Coronary artery (tissue), 2 donors: ENCODE measurements at regions not wholly inside any gene's neighbourhood (a gene's known extent, or its start where the extent isn't known, plus 50 kb on each side); places are given as distances from the start of the nearest gene placed in this dataset.

Experiments used
- DNase-seq: peaks from one replicate; pipeline ENCODE4 v3.0.0-alpha.2; 2017; ENCODE audit warnings: low spot score
- H3K27ac ChIP-seq, 2 donors: fragments of 200-600 bp; sonication (generic); one replicate each; pipeline ENCODE4 v1.5.1; 2016 to 2019
- H3K4me3 ChIP-seq: fragments of 200-600 bp; sonication (generic); 2 replicates; pipeline ENCODE4 v1.5.1; 2016; ENCODE audit warnings: mild to moderate bottlenecking, moderate library complexity
- TF ChIP-seq, protein P1 (sequence below): fragments of 200-600 bp; sonication (generic); IDR thresholded peaks from one replicate; pipeline ENCODE4 v1.5.1; 2019; ENCODE audit warnings: antibody characterized with exemption

DNA sequence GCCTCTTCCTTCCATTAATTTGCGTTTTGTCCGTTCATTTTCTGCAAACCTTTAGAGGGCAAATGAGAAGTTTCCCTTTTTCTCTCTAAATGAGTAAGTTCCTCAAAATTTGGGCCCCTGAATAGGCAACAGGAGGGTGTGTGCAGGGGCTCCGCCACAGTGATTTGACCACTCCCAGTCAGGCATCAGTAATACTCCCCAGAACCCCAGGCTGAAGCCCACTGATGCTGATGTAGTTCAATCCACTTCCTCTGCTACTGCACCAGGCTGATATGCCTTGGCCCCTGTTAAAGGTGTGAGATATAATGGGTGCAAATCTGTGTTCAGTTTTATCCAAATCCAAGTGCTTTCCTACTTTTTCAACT lies 1150.0 kb downstream of the RPIA start:
- H3K4me3 ChIP-seq: no peak overlapping the region

DNA sequence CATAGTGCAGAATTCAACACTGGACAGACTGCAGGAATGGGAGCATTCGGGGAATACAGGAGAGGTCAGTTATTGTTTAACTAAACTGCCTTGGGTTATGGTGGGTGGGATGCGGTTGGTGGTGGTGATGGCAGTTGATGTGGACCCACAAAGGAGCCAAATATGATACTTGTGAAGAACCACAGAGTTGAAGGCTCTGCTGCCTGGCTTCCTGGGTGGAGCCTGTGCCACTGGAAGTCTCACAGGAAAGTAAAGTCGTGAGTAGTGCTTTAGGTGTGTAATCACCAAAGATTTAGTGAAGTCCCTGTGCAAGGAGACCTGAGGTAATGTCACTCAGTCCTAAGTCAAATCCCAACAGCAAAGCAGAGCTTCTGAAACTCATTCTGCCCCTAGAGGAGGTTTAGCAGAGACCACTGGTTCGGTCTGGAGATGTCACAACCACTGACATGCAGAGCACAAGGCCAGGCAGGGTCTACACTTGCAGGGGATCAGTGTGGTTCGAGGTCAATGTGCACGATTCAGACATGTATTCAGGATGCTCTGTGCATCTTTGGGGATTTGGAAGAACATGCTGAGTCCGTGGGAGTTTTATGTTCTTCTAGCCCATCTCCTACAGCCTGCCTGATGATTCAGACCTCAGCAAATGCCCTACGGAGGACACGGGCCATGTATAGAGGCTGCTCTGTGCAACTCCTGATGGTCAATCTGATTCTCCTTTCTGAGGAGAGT lies 1150.9 kb downstream of the RPIA start:
- H3K4me3 ChIP-seq: no peak overlapping the region
- DNase-seq: no peak
- TF ChIP-seq, protein P1, sequence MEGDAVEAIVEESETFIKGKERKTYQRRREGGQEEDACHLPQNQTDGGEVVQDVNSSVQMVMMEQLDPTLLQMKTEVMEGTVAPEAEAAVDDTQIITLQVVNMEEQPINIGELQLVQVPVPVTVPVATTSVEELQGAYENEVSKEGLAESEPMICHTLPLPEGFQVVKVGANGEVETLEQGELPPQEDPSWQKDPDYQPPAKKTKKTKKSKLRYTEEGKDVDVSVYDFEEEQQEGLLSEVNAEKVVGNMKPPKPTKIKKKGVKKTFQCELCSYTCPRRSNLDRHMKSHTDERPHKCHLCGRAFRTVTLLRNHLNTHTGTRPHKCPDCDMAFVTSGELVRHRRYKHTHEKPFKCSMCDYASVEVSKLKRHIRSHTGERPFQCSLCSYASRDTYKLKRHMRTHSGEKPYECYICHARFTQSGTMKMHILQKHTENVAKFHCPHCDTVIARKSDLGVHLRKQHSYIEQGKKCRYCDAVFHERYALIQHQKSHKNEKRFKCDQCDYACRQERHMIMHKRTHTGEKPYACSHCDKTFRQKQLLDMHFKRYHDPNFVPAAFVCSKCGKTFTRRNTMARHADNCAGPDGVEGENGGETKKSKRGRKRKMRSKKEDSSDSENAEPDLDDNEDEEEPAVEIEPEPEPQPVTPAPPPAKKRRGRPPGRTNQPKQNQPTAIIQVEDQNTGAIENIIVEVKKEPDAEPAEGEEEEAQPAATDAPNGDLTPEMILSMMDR: no peak
- no peak overlapping the region for H3K27ac ChIP-seq

More for the DNA sequence above, 1150.0 kb downstream of the RPIA start:
- DNase-seq: no peak
- TF ChIP-seq, protein P1: no peak
- no peak overlapping the region for H3K27ac ChIP-seq

DNA sequence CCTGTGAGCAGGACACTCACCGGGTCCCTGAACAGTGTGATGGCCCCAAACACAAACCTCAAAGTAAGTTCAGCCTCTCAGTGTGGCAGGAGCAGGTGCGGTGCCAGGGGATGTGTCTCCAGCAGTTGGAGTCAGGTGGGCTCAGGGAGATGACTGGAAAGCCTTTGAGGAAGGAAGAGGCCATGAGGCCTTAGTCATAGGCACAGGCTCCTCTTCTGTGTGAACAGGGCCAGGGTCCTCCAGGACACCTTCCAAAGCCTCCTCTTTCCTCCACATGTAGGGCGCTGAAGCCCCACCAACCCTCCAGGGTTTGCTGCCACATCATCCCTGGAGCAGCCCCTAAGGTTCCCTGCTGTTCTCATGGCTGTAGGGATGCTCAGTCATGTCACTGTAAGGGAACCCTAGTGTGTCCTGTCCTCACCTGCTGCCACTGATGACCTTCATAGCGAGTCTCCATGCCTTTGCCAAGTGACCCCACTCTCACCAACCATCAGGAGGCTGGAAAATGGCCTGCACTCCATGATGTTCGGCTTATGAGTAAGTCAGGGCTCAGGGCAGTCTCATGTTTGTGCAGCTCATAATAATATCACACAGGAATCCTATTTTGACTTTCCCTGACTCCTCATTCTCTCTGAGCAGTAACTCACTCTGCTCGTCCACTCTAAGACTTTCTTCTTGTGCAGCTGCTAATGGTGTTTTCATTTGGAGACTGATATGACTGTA lies 1152.9 kb downstream of the RPIA start:
- no peak for DNase-seq
- TF ChIP-seq, protein P1: no peak
- Histone ChIP-seq H3K4me3 (no peak overlapping the region), H3K27ac (no peak overlapping the region)

DNA sequence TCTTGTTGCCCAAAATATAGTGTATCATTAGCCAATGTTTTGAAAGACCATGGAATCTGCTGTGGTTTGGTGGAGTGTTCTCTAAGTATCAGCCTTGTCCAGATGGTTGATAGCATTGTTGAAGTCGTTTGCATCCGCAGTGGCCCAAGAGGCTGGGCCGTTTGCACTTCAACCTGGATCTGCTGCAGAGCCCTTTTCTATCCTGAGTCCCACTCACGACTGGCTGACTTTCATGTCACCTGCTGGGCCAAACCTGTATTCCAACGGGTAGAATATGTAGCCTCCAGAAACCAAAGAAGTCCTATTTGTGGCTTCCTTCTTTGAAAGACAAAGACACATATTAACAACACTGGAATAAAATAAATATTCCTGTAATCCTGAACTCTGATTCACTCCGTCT lies 1154.1 kb downstream of the RPIA start:
- H3K4me3 ChIP-seq: no peak overlapping the region

DNA sequence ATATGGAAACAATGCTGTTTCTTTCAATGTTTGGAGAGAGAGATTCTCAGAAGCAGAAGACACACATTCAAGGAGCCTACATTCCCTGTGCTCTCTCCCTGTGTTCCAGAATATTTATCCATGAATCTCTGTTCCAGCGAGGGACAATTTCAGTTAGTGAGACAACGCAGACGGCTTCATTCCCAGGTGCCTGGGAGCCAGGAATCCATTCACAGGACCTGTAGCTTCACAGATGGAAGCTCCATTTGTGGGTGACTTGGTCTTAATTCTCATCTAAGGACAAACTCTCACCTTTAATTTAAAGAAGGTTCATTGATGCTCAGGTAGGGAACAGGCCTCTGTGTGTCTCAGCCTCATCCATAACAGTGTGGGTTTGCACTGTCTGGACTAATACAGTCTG lies 1156.6 kb downstream of the RPIA start:
- TF ChIP-seq, protein P1: no peak
- no peak for DNase-seq
- H3K4me3 ChIP-seq: no peak overlapping the region
- no peak overlapping the region for H3K27ac ChIP-seq

More for the DNA sequence above, 1154.1 kb downstream of the RPIA start:
- no peak for DNase-seq
- TF ChIP-seq, protein P1: no peak
- H3K27ac ChIP-seq: no peak overlapping the region

GRCh38 chr2:89848763-89849368 lies 1157.4 kb downstream of the RPIA start:
- TF ChIP-seq, protein P1: no peak
- Histone ChIP-seq H3K4me3 (no peak overlapping the region), H3K27ac (no peak overlapping the region)
- DNase-seq: no peak
